ENCODE measurements at regions not wholly inside any gene's neighbourhood (a gene's known extent, or its start where the extent isn't known, plus 50 kb on each side); places are given as distances from the start of the nearest gene placed in this dataset.

DNA sequence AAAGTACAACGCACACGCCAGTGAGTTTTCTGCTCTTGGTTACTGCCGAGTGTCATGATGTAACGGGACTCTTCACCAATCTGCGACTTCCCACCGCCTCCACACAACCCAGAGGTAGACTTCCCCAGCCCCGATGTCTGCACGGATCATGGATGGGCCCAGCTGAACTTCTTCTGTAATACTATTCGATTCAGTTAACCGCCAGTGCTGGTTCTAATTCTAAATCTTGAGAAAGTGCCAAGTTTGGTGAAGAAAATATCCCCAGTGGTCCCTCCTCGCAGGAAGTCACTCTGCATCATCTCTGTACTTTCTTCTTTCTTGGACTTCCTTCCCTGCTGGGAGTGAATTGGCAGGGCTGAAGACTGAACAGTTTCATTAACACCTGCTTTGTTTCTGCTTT is 77.6 kb upstream of the SLC35F4 start:
- DNase-seq, result no peak

DNA sequence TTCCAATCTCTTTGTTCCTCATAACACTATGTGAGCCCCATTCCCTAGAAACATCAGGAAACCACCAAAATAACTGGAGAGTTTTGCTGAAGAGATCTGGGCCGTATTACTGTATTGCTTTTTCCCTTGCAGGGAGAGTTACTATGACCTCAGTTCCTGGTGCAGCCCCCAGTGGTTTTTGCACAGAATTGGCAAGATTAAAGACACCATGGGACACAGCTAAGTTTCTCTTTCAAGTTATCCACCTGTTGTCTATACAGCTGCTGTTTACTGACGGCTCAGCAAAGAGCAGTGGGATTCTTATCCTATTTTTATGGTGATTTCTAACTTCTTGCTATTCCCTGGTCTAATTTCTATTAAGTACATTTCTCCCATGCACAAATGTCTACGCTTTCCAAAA is 77.1 kb upstream of the SLC35F4 start:
- DNase-seq, result no peak

- DNase-seq, result no peak
Measured at GRCh38 chr14:57939084-57939483, 73.2 kb upstream of the SLC35F4 start.

DNA sequence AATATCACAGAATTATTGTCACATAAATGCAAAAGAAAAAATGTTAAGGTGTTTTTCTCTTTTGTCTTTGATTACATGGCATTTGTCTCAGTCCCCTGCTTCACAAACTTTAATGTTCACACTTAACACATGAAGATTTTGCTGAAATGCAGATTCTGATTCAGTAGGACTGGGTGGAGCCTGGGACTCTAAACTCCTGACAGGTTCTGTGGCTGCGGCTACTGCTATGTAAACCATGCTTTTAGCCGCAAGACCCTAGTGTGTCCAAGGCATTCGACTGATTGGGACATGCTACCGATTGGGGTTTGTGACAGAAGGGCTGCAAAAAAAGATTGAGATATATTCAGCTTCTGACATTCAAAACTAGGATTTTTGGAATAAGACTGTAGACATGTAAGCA is 72.6 kb upstream of the SLC35F4 start:
- DNase-seq, result no peak

DNA sequence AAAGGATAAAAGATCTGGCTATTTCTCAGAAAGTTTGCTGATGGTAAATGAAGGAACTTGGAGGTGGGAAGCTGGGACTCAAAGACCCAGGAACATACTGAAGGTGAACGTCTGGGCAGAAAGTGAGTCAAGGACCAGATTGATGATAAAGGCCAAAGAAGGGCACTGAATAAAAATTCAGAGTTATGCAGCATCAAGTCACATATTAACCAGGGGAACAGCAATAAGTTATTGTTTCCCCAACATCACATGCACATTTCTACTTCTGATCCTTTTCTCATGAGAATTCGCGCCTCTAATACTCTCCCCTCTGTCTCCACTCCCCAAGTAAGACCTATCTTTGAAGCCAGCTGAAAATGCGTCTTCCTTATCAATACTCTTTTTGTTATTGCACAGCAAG is 71.8 kb upstream of the SLC35F4 start:
- no peak for DNase-seq

DNA sequence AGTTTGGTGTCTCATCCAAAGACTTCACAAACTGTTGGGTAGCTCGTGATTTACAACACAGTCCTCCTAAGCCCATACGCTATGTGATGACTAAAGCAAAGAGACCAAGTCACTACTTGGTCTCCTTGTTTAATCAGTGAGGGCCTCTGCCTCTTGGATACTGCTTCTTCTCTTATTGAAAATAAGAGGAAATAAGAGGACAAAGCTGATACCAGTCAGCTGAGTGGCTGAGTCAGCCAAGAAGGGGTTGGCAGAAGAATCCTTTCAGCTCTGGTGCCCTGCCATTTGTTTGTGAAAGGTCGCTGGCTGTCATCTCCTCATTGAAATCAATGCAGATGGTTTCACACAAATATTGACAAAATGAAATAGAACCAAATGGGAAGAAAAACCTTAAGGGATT is 67.5 kb upstream of the SLC35F4 start:
- no peak for DNase-seq

DNA sequence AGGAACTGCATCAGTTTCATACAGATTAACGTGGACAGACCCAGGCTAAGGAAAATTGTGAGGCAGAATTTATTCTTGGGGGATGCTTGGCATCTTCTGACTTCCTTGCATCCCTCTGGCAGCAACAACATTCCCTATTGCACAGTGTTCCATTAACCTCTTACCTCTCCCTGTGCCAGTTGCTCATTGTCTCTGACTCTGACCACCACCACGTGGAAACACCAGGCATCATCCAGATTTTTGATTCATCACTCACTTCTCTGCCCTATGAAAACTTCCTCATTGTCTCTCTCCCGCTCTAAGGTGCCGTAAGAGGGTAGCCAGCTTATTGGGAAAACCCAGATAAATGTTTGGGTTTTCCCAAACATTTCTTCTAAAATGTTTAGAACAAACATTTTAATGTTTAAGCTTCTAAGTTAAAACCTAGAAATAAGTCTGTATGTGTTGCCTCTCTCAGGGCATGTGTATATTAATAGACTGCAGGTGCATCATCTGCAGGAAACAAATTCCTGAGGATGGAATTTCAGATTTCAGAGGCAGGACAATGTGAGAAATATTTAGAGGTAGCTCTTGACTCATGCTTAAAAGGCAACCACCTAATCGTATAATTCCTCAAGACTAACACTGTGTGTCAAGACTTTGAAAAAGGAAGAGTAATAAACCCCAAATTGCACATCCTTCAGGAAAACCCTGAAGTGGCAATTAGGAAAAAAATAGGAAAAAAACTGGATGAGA is 64.5 kb upstream of the SLC35F4 start:
- DNase-seq, result no peak

GRCh38 chr14:57928732-57929131 is 62.8 kb upstream of the SLC35F4 start:
- peak; percentile 10 for DNase-seq

DNA sequence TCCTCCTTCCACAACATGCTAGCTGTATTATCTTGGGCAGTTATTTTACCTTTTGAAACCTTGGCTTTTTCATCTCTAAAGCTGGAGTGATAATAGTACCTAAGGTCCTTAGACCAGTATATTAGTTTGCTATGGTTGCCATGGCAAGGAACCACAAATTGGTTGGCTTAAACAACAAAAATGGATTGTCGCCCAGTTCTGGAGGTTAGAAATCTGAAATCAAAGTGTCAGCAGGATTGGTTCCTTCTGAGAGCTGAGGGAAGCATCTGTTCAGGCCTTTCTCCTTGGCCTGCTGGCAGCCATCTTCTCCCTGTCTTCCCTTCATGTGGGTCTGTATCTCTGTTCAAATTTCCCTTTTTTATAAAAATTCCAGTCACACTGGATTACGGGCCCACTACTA is 55.5 kb upstream of the SLC35F4 start:
- DNase-seq, result no peak

GRCh38 chr14:57918791-57919190 is 52.9 kb upstream of the SLC35F4 start:
- DNase-seq, result no peak
